Neural cell (in vitro differentiated cells): ENCODE measurements at regions not wholly inside any gene's neighbourhood (a gene's known extent, or its start where the extent isn't known, plus 50 kb on each side); places are given as distances from the start of the nearest gene placed in this dataset.

Source experiments
- H2AFZ ChIP-seq: fragments of 200-600, 300-800 bp; sonication (generic), shearing (Covaris generic); 2 replicates; pipeline ENCODE4 v1.6.0; 2014; ENCODE audit warnings: low read depth, mild to moderate bottlenecking, antibody characterized with exemption, low read length, moderate library complexity
- H3F3A ChIP-seq: fragments of 200-600 bp; shearing (Covaris generic); 2 replicates; pipeline ENCODE4 v1.6.1; 2016; ENCODE audit warnings: mild to moderate bottlenecking, moderate library complexity, mixed read lengths, antibody characterized with exemption, low read length; ENCODE audit not compliant: insufficient read depth, poor library complexity, severe bottlenecking
- H3K27ac ChIP-seq: fragments of 200-600, 300-800 bp; sonication (generic), shearing (Covaris generic); 2 replicates; pipeline ENCODE4 v1.5.1; 2014; ENCODE audit warnings: mild to moderate bottlenecking, low read length, moderate library complexity
- H3K27me3 ChIP-seq: fragments of 300-800, 200-600 bp; sonication (generic), shearing (Covaris generic); 2 replicates; pipeline ENCODE4 v1.6.0; 2014; ENCODE audit warnings: mild to moderate bottlenecking, low read depth, low read length, moderate library complexity; ENCODE audit not compliant: insufficient read depth
- H3K36me3 ChIP-seq: fragments of 300-800, 200-600 bp; sonication (generic), shearing (Covaris generic); 2 replicates; pipeline ENCODE4 v1.5.1; 2014; ENCODE audit warnings: mild to moderate bottlenecking, antibody characterized with exemption, low read length, moderate library complexity; ENCODE audit not compliant: insufficient read depth
- H3K4me2 ChIP-seq: fragments of 300-800, 200-600 bp; sonication (generic), shearing (Covaris generic); 2 replicates; pipeline ENCODE4 v1.6.0; 2014; ENCODE audit warnings: mild to moderate bottlenecking, low read length
- H3K4me3 ChIP-seq: fragments of 300-800, 200-600 bp; sonication (generic), shearing (Covaris generic); 2 replicates; pipeline ENCODE4 v1.5.1; 2014; ENCODE audit warnings: mild to moderate bottlenecking, low read length, moderate library complexity
- H3K79me2 ChIP-seq: fragments of 200-600 bp; shearing (Covaris generic); replicated peaks from 2 replicates; pipeline ENCODE4 v1.6.0; 2014; ENCODE audit warnings: mild to moderate bottlenecking, low read length, moderate library complexity; ENCODE audit not compliant: insufficient read depth
- H3K9ac ChIP-seq: fragments of 300-800, 200-600 bp; sonication (generic), shearing (Covaris generic); 2 replicates; pipeline ENCODE4 v1.6.1; 2016; ENCODE audit warnings: mild to moderate bottlenecking, low read length, mixed read lengths
- H3K9me2 ChIP-seq: fragments of 200-600 bp; shearing (Covaris generic); 2 replicates; pipeline ENCODE4 v1.6.1; 2016; ENCODE audit warnings: mild to moderate bottlenecking, low read length, mixed read lengths; ENCODE audit not compliant: insufficient read depth
- H3K9me3 ChIP-seq: fragments of 200-600, 300-800 bp; sonication (generic), shearing (Covaris generic); 2 replicates; pipeline ENCODE4 v1.6.1; 2016; ENCODE audit warnings: mild to moderate bottlenecking, mixed run types, low read length, moderate library complexity, mixed read lengths
- H4K20me1 ChIP-seq: fragments of 200-600 bp; shearing (Covaris generic); 2 replicates; pipeline ENCODE4 v1.6.1; 2016; ENCODE audit warnings: mild to moderate bottlenecking, mixed run types; ENCODE audit not compliant: insufficient read depth
- EP300 ChIP-seq: fragments of 450-650 bp; conservative IDR thresholded peaks from 2 replicates; pipeline ENCODE4 v1.6.1; 2014; ENCODE audit warnings: antibody characterized with exemption, mild to moderate bottlenecking, moderate library complexity; ENCODE audit not compliant: poor library complexity, severe bottlenecking
- EZH2 ChIP-seq: fragments of 200-600, 300-800 bp; shearing (Covaris generic), sonication (generic); IDR thresholded peaks from 2 replicates; pipeline ENCODE4 v1.6.1; 2014; ENCODE audit warnings: antibody characterized with exemption, low read length, borderline replicate concordance, mild to moderate bottlenecking; ENCODE audit not compliant: insufficient read depth, poor library complexity, severe bottlenecking
- MXI1 ChIP-seq: fragments of 450-650 bp; conservative IDR thresholded peaks from 2 replicates; pipeline ENCODE4 v1.6.1; 2014; ENCODE audit warnings: antibody characterized with exemption, mild to moderate bottlenecking; ENCODE audit not compliant: poor library complexity, severe bottlenecking
- POLR2AphosphoS5 ChIP-seq: IDR thresholded peaks from 2 replicates; pipeline ENCODE4 v1.6.1; 2012
- RAD21 ChIP-seq: fragments of 450-650 bp; conservative IDR thresholded peaks from 2 replicates; pipeline ENCODE4 v1.6.1; 2014; ENCODE audit warnings: antibody characterized with exemption, mild to moderate bottlenecking, moderate library complexity
- REST ChIP-seq: IDR thresholded peaks from 2 replicates; pipeline ENCODE4 v1.6.1; 2012; ENCODE audit warnings: borderline replicate concordance
- SMC3 ChIP-seq: fragments of 450-650 bp; conservative IDR thresholded peaks from 2 replicates; pipeline ENCODE4 v1.6.1; 2014; ENCODE audit warnings: antibody characterized with exemption, mild to moderate bottlenecking, moderate library complexity; ENCODE audit not compliant: poor library complexity
- TAF1 ChIP-seq: IDR thresholded peaks from 2 replicates; pipeline ENCODE4 v1.6.1; 2012; ENCODE audit warnings: low read depth
- TF ChIP-seq, protein P1 (sequence below): fragments of 450-650 bp; IDR thresholded peaks from 2 replicates; pipeline ENCODE4 v1.5.1; 2014; ENCODE audit warnings: antibody characterized with exemption, mild to moderate bottlenecking, moderate library complexity; ENCODE audit not compliant: poor library complexity, severe bottlenecking

DNA sequence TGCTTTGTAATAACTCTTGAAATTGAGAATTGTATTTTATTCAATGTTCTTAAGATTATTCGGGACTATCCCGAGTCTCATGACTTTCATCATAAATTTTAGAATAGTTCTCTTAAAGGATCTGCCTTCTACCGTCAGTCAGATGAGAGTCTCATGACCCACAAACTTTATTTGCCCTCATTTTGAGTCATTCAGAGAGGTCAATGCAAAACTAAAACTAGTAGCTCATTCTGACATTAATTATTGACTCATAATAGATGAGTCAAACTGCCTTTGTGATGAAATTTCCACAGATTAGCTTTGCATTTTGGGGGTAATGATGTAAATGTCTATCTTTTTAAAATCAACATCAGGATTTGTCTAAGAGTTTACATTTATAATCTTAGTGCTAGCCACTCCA, 1527.3 kb downstream of the TECRL start:
- TF ChIP-seq TAF1 (no peak), REST (no peak), SMC3 (no peak), EP300 (no peak), RAD21 (no peak), MXI1 (no peak), EZH2 (no peak), POLR2AphosphoS5 (no peak)
- TF ChIP-seq, protein P1, sequence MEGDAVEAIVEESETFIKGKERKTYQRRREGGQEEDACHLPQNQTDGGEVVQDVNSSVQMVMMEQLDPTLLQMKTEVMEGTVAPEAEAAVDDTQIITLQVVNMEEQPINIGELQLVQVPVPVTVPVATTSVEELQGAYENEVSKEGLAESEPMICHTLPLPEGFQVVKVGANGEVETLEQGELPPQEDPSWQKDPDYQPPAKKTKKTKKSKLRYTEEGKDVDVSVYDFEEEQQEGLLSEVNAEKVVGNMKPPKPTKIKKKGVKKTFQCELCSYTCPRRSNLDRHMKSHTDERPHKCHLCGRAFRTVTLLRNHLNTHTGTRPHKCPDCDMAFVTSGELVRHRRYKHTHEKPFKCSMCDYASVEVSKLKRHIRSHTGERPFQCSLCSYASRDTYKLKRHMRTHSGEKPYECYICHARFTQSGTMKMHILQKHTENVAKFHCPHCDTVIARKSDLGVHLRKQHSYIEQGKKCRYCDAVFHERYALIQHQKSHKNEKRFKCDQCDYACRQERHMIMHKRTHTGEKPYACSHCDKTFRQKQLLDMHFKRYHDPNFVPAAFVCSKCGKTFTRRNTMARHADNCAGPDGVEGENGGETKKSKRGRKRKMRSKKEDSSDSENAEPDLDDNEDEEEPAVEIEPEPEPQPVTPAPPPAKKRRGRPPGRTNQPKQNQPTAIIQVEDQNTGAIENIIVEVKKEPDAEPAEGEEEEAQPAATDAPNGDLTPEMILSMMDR: no peak
- H3K27me3 ChIP-seq: no peaks in the 10 kb centered on the region
- H2AFZ ChIP-seq: no peak overlapping the region
- H3K9me2 ChIP-seq: no peaks in the 10 kb centered on the region
- no peak overlapping the region for H3K4me2 ChIP-seq
- no peaks in the 10 kb centered on the region for H3K9me3 ChIP-seq
- H3K36me3 ChIP-seq: no peaks in the 10 kb centered on the region
- H3K4me3 ChIP-seq: no peak overlapping the region
- no peaks in the 10 kb centered on the region for H3K79me2 ChIP-seq
- H3K27ac ChIP-seq: no peak overlapping the region
- no peaks in the 10 kb centered on the region for H3F3A ChIP-seq
- H4K20me1 ChIP-seq: no peaks in the 10 kb centered on the region
- no peak overlapping the region for H3K9ac ChIP-seq

- no peaks in the 10 kb centered on the region for H3K36me3 ChIP-seq
- no peak overlapping the region for H2AFZ ChIP-seq
- no peaks in the 10 kb centered on the region for H3K79me2 ChIP-seq
- H3K9me2 ChIP-seq: no peaks in the 10 kb centered on the region
- H3K9me3 ChIP-seq: no peaks in the 10 kb centered on the region
- H4K20me1 ChIP-seq: no peaks in the 10 kb centered on the region
- H3K27me3 ChIP-seq: no peaks in the 10 kb centered on the region
- TF ChIP-seq TAF1: no peak
- TF ChIP-seq REST: no peak
- no peaks in the 10 kb centered on the region for H3F3A ChIP-seq
- H3K27ac ChIP-seq: no peak overlapping the region
- no peak overlapping the region for H3K9ac ChIP-seq
- no peak overlapping the region for H3K4me2 ChIP-seq
- no peak overlapping the region for H3K4me3 ChIP-seq
Measured at GRCh38 chr4:62881210-62881609, 1528.0 kb downstream of the TECRL start.
